ENCODE measurements at regions not wholly inside any gene's neighbourhood (a gene's known extent, or its start where the extent isn't known, plus 50 kb on each side); places are given as distances from the start of the nearest gene placed in this dataset.

- TF ChIP-seq EZH2 (IDR thresholded peaks at IDR 0.05) (no peak), CTCF (IDR thresholded peaks at IDR 0.05) (no peak), EZH2phosphoT487 (IDR thresholded peaks at IDR 0.05) (no peak)
Observed at GRCh38 chr10:124223711-124224085, 130.3 kb upstream of the CHST15 start.
